Cardiac fibroblast (primary cell): ENCODE measurements at regions not wholly inside any gene's neighbourhood (a gene's known extent, or its start where the extent isn't known, plus 50 kb on each side); places are given as distances from the start of the nearest gene placed in this dataset.
"Not testable (repeated sequence)": the region's sequence is repeated elsewhere in the genome, so short reads cannot be mapped to it uniquely, and the experiment has no call there.

ENCODE experiments used
- DNase-seq, 2 donors: peaks; one replicate each; pipeline versions ENCODE4 v3.0.0 to v3.0.0-alpha.2; 2010; ENCODE audit warnings: low read depth in 2 of 2
- H3K4me3 ChIP-seq, 2 donors: replicated peaks in 1 of 2; 1 replicate in 1 of 2; 2 replicates in 1 of 2; pipeline ENCODE4 v1.5.1; 2011; ENCODE audit warnings: low read depth in 2 of 2, low read length in 2 of 2, mild to moderate bottlenecking in 2 of 2, moderate library complexity in 1 of 2
- CTCF ChIP-seq: IDR thresholded peaks from one replicate; pipeline ENCODE4 v1.5.1; 2011; ENCODE audit warnings: low read depth, mild to moderate bottlenecking, low read length, inconsistent platforms

- H3K4me3 ChIP-seq: no peak overlapping the region
- no peak for DNase-seq
- TF ChIP-seq CTCF: no peak
These were observed 51.8 kb upstream of the ENPEP start for GRCh38 chr4:110424144-110424543.

GRCh38 chr4:110418641-110419040 is 57.3 kb upstream of the ENPEP start:
- no peak for DNase-seq
- H3K4me3 ChIP-seq: no peak overlapping the region
- TF ChIP-seq CTCF: no peak

- no peak for DNase-seq
- H3K4me3 ChIP-seq: no peak overlapping the region
- no peak for TF ChIP-seq CTCF
These were observed 58.8 kb upstream of the ENPEP start for GRCh38 chr4:110417136-110417535.

- no peak for TF ChIP-seq CTCF
These were observed 60.5 kb upstream of the ENPEP start for GRCh38 chr4:110415478-110415877.

GRCh38 chr4:110415041-110415440 is 60.9 kb upstream of the ENPEP start:
- DNase-seq: no peak
- TF ChIP-seq CTCF: no peak

More at GRCh38 chr4:110415478-110415877, 60.5 kb upstream of the ENPEP start:
- DNase-seq: no peak
- H3K4me3 ChIP-seq: no peak overlapping the region

GRCh38 chr4:110414561-110414920 is 61.4 kb upstream of the ENPEP start:
- no peak for DNase-seq
- no peak overlapping the region for H3K4me3 ChIP-seq
- TF ChIP-seq CTCF: no peak

More at GRCh38 chr4:110415041-110415440, 60.9 kb upstream of the ENPEP start:
- no peak overlapping the region for H3K4me3 ChIP-seq

GRCh38 chr4:110413807-110414560 is 62.0 kb upstream of the ENPEP start:
- H3K4me3 ChIP-seq: not testable (repeated sequence)
- peak in 1 of 2 donors; percentile 2 for DNase-seq
